H9 (cell line): ENCODE measurements at regions not wholly inside any gene's neighbourhood (a gene's known extent, or its start where the extent isn't known, plus 50 kb on each side); places are given as distances from the start of the nearest gene placed in this dataset.
A peak's percentile ranks its signal among the peaks of the same experiment; 100 is the strongest.

Experiments used
- DNase-seq: peaks from one replicate; pipeline ENCODE4 v3.0.0-alpha.2; 2017
- H2AFZ ChIP-seq: one replicate; pipeline ENCODE4 v1.6.1; 2013; ENCODE audit warnings: mild to moderate bottlenecking, low read length, control low read depth, moderate library complexity
- H2AK5ac ChIP-seq: 2 replicates; pipeline ENCODE4 v1.6.1; 2013; ENCODE audit warnings: low read length, control low read depth, mixed read lengths; ENCODE audit not compliant: insufficient read length
- H2BK120ac ChIP-seq: one replicate; pipeline ENCODE4 v1.6.1; 2013; ENCODE audit warnings: low read depth, mild to moderate bottlenecking, low read length, control low read depth, inconsistent platforms; ENCODE audit not compliant: poor library complexity, severe bottlenecking
- H2BK12ac ChIP-seq: 2 replicates; pipeline ENCODE4 v1.6.1; 2013; ENCODE audit warnings: low read length, control low read depth, mixed read lengths, low read depth; ENCODE audit not compliant: insufficient read length
- H2BK15ac ChIP-seq: 2 replicates; pipeline ENCODE4 v1.6.1; 2013; ENCODE audit warnings: low read depth, low read length, control low read depth
- H2BK20ac ChIP-seq: one replicate; pipeline ENCODE4 v1.6.1; 2013; ENCODE audit warnings: low read depth, mild to moderate bottlenecking, low read length, control low read depth, inconsistent platforms; ENCODE audit not compliant: poor library complexity, severe bottlenecking
- H2BK5ac ChIP-seq: 2 replicates; pipeline ENCODE4 v1.6.1; 2013; ENCODE audit warnings: low read length, control low read depth, mixed read lengths; ENCODE audit not compliant: insufficient read length
- H3K14ac ChIP-seq: 2 replicates; pipeline ENCODE4 v1.6.1; 2013; ENCODE audit warnings: low read length, control low read depth; ENCODE audit not compliant: insufficient read depth
- H3K18ac ChIP-seq: 2 replicates; pipeline ENCODE4 v1.6.1; 2013; ENCODE audit warnings: low read depth, mild to moderate bottlenecking, mixed read lengths, low read length, control low read depth; ENCODE audit not compliant: insufficient read length
- H3K23ac ChIP-seq: 2 replicates; pipeline ENCODE4 v1.6.1; 2013; ENCODE audit warnings: low read length, control low read depth, mixed read lengths, low read depth; ENCODE audit not compliant: insufficient read length
- H3K23me2 ChIP-seq: 2 replicates; pipeline ENCODE4 v1.6.1; 2013; ENCODE audit warnings: low read depth, mild to moderate bottlenecking, mixed read lengths, low read length, control low read depth; ENCODE audit not compliant: insufficient read length, poor library complexity, severe bottlenecking
- H3K27ac ChIP-seq: 2 replicates; pipeline ENCODE4 v1.5.1; 2013; ENCODE audit warnings: low read length, control low read depth, mixed read lengths, low read depth; ENCODE audit not compliant: insufficient read length
- H3K27me3 ChIP-seq: 2 replicates; pipeline ENCODE4 v1.6.1; 2013; ENCODE audit warnings: low read length, control low read depth, inconsistent platforms; ENCODE audit not compliant: insufficient read depth
- H3K4ac ChIP-seq: 2 replicates; pipeline ENCODE4 v1.6.1; 2013; ENCODE audit warnings: low read depth, mild to moderate bottlenecking, control low read depth, inconsistent platforms, low read length, moderate library complexity
- H3K4me1 ChIP-seq: 2 replicates; pipeline ENCODE4 v1.6.1; 2013; ENCODE audit warnings: low read length, control low read depth, inconsistent platforms; ENCODE audit not compliant: insufficient read depth
- H3K4me2 ChIP-seq: 2 replicates; pipeline ENCODE4 v1.6.1; 2013; ENCODE audit warnings: low read length, control low read depth, mixed read lengths; ENCODE audit not compliant: insufficient read length, insufficient read depth
- H3K56ac ChIP-seq: 2 replicates; pipeline ENCODE4 v1.6.1; 2013; ENCODE audit warnings: low read depth, mild to moderate bottlenecking, mixed read lengths, low read length, control low read depth; ENCODE audit not compliant: insufficient read length
- H3K79me1 ChIP-seq: 2 replicates; pipeline ENCODE4 v1.6.1; 2013; ENCODE audit warnings: low read depth, mild to moderate bottlenecking, moderate library complexity, low read length, control low read depth, inconsistent platforms; ENCODE audit not compliant: insufficient read depth, poor library complexity, severe bottlenecking
- H3K79me2 ChIP-seq: 2 replicates; pipeline ENCODE4 v1.6.1; 2013; ENCODE audit warnings: low read length, control low read depth, inconsistent platforms; ENCODE audit not compliant: insufficient read depth
- H3K9ac ChIP-seq: 2 replicates; pipeline ENCODE4 v1.6.1; 2013; ENCODE audit warnings: low read length, control low read depth, mixed read lengths; ENCODE audit not compliant: insufficient read length; ENCODE audit errors: extremely low read depth
- H3K9me3 ChIP-seq: one replicate; pipeline ENCODE4 v1.6.1; 2013; ENCODE audit warnings: low read depth, low read length, inconsistent platforms; ENCODE audit not compliant: control insufficient read depth
- H3T11ph ChIP-seq: one replicate; pipeline ENCODE4 v1.6.1; 2013; ENCODE audit warnings: mild to moderate bottlenecking, low read length, control low read depth, inconsistent platforms
- H4K20me1 ChIP-seq: one replicate; pipeline ENCODE4 v1.6.1; 2013; ENCODE audit not compliant: control insufficient read depth, insufficient read length, insufficient read depth
- H4K5ac ChIP-seq: 2 replicates; pipeline ENCODE4 v1.6.1; 2013; ENCODE audit warnings: low read depth, mild to moderate bottlenecking, mixed read lengths, low read length, control low read depth; ENCODE audit not compliant: insufficient read length
- H4K8ac ChIP-seq: replicated peaks from 2 replicates; pipeline ENCODE4 v1.6.1; 2013; ENCODE audit warnings: low read length, control low read depth, mixed read lengths, low read depth; ENCODE audit not compliant: insufficient read length
- H4K91ac ChIP-seq: 2 replicates; pipeline ENCODE4 v1.6.1; 2013; ENCODE audit warnings: low read depth, mild to moderate bottlenecking, moderate library complexity, mixed read lengths, low read length, control low read depth; ENCODE audit not compliant: insufficient read length
- H3K27ac Mint-ChIP-seq, 3 experiments: 2 replicates in 2 of 3; 3 replicates in 1 of 3; pipeline ENCODE4 v1.8.0; 2020 to 2021; ENCODE audit warnings: mixed read lengths in 3 of 3, mild to moderate bottlenecking in 1 of 3, moderate library complexity in 1 of 3
- H3K27me3 Mint-ChIP-seq: 2 replicates; pipeline ENCODE4 v1.8.0; 2021; ENCODE audit warnings: low read depth, mild to moderate bottlenecking, moderate library complexity, mixed read lengths
- H3K36me3 Mint-ChIP-seq, 3 experiments: 2 replicates in 2 of 3; 3 replicates in 1 of 3; pipeline ENCODE4 v1.8.0; 2020 to 2021; ENCODE audit warnings: low read depth in 3 of 3, mixed read lengths in 3 of 3; ENCODE audit not compliant: insufficient read depth in 1 of 3
- H3K4me1 Mint-ChIP-seq, 2 experiments: 2 replicates each; pipeline ENCODE4 v1.8.0; 2020; ENCODE audit warnings: mixed read lengths in 2 of 2
- H3K4me3 Mint-ChIP-seq, 2 experiments: 2 replicates in 1 of 2; 3 replicates in 1 of 2; pipeline ENCODE4 v1.8.0; 2020 to 2021; ENCODE audit warnings: mild to moderate bottlenecking in 2 of 2, mixed read lengths in 2 of 2, moderate library complexity in 1 of 2
- H3K9me3 Mint-ChIP-seq, 2 experiments: 2 replicates in 1 of 2; 3 replicates in 1 of 2; pipeline ENCODE4 v1.8.0; 2020; ENCODE audit warnings: mild to moderate bottlenecking in 2 of 2, mixed read lengths in 2 of 2, moderate library complexity in 1 of 2
- CTCF ChIP-seq: fragments of 200-600 bp; sonication (generic); conservative IDR thresholded peaks from 3 replicates; pipeline ENCODE4 v1.8.0; 2021; ENCODE audit warnings: antibody characterized with exemption, mild to moderate bottlenecking
- WGBS: extraction: QIAGEN DNeasy Blood & Tissue Kit; methylation state at CpG from one replicate; pipeline ENCODE4 v1.1.7; 2013; ENCODE audit warnings: missing lambda C conversion rate, low lambda C conversion rate, mixed read lengths; ENCODE audit not compliant: insufficient read length; ENCODE audit errors: extremely low coverage; 5-methylcytosine and 5-hydroxymethylcytosine counted together

GRCh38 chr1:36663772-36664430 lies 181.2 kb upstream of the CSF3R start:
- H2AK5ac ChIP-seq, result no peak overlapping the region
- H2BK120ac ChIP-seq, result no peak overlapping the region
- no peak overlapping the region for H3K9ac ChIP-seq
- Mint-ChIP-seq H3K9me3 (peaks cover 0 to 3% of the 10 kb centered on the region in 2 experiments; a peak in 2 of 5 replicates), H3K27ac (peak overlapping the region in 1 of 3 experiments; percentile 31; a peak in 1 of 7 replicates), H3K4me3 (no peak overlapping the region), H3K4me1 (peaks cover 0 to 2% of the 10 kb centered on the region in 2 experiments; a peak in 1 of 4 replicates), H3K27me3 (peaks cover 14% of the 10 kb centered on the region), H3K36me3 (no peaks in the 10 kb centered on the region)
- H3T11ph ChIP-seq, result no peak overlapping the region
- H3K18ac ChIP-seq, result no peak overlapping the region
- no peaks in the 10 kb centered on the region for H4K20me1 ChIP-seq
- H3K27me3 ChIP-seq, result no peaks in the 10 kb centered on the region
- no peak overlapping the region for H4K5ac ChIP-seq
- H3K27ac ChIP-seq, result no peak overlapping the region
- TF ChIP-seq CTCF, result no peak
- no peak overlapping the region for H4K91ac ChIP-seq
- no peak overlapping the region for H2AFZ ChIP-seq
- no peak overlapping the region for H2BK15ac ChIP-seq
- no peaks in the 10 kb centered on the region for H3K4me1 ChIP-seq
- no peak overlapping the region for H3K14ac ChIP-seq
- no peaks in the 10 kb centered on the region for H3K79me2 ChIP-seq
- H3K4me2 ChIP-seq, result no peak overlapping the region
- no peaks in the 10 kb centered on the region for H3K9me3 ChIP-seq
- no peaks in the 10 kb centered on the region for H3K79me1 ChIP-seq
- no peak overlapping the region for H3K56ac ChIP-seq
- H2BK20ac ChIP-seq, result no peak overlapping the region
- no peak overlapping the region for H2BK5ac ChIP-seq
- no CpG with 5 or more reads among the region's 6 CpGs for WGBS
- H3K23ac ChIP-seq, result no peak overlapping the region
- DNase-seq, result no peak
- H4K8ac ChIP-seq, result no peak overlapping the region
- no peak overlapping the region for H3K4ac ChIP-seq
- H2BK12ac ChIP-seq, result no peak overlapping the region
- H3K23me2 ChIP-seq, result no peaks in the 10 kb centered on the region
